GM10266 (cell line): ENCODE measurements at regions not wholly inside any gene's neighbourhood (a gene's known extent, or its start where the extent isn't known, plus 50 kb on each side); places are given as distances from the start of the nearest gene placed in this dataset.

Source experiments
- DNase-seq: peaks from one replicate; pipeline ENCODE4 v3.0.0; 2012; ENCODE audit errors: extremely low spot score
- TF ChIP-seq, protein P1 (sequence below): IDR thresholded peaks from 2 replicates; pipeline ENCODE4 v1.5.1; 2012; ENCODE audit warnings: mild to moderate bottlenecking, low read depth; ENCODE audit not compliant: control insufficient read depth, insufficient read depth; ENCODE audit errors: missing control alignments

DNA sequence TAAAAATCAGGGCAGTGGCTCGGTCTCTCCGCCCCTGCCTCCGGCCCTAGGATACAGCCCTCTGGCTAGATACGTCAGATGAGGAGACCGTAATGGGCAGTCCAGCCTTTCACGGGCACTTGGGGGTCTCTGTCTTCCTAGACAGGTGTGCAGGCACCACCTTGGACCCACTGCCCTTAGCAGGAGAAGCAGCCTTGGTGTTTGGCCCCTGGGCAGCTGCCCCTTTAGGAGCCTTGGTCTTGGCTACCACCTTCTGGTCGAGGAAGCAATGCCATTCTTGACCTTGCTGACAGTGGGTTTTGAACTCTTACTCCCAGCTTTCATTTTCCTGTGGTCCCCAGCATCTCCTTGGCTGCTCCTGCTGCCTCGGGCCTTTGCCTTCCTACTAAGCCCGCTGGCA is 149.7 kb upstream of the FRMD4B start:
- DNase-seq, result no peak
- TF ChIP-seq, protein P1, sequence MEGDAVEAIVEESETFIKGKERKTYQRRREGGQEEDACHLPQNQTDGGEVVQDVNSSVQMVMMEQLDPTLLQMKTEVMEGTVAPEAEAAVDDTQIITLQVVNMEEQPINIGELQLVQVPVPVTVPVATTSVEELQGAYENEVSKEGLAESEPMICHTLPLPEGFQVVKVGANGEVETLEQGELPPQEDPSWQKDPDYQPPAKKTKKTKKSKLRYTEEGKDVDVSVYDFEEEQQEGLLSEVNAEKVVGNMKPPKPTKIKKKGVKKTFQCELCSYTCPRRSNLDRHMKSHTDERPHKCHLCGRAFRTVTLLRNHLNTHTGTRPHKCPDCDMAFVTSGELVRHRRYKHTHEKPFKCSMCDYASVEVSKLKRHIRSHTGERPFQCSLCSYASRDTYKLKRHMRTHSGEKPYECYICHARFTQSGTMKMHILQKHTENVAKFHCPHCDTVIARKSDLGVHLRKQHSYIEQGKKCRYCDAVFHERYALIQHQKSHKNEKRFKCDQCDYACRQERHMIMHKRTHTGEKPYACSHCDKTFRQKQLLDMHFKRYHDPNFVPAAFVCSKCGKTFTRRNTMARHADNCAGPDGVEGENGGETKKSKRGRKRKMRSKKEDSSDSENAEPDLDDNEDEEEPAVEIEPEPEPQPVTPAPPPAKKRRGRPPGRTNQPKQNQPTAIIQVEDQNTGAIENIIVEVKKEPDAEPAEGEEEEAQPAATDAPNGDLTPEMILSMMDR, result no peak

GRCh38 chr3:69532547-69533224 is 146.8 kb upstream of the FRMD4B start:
- TF ChIP-seq, protein P1, result no peak
- no peak for DNase-seq

DNA sequence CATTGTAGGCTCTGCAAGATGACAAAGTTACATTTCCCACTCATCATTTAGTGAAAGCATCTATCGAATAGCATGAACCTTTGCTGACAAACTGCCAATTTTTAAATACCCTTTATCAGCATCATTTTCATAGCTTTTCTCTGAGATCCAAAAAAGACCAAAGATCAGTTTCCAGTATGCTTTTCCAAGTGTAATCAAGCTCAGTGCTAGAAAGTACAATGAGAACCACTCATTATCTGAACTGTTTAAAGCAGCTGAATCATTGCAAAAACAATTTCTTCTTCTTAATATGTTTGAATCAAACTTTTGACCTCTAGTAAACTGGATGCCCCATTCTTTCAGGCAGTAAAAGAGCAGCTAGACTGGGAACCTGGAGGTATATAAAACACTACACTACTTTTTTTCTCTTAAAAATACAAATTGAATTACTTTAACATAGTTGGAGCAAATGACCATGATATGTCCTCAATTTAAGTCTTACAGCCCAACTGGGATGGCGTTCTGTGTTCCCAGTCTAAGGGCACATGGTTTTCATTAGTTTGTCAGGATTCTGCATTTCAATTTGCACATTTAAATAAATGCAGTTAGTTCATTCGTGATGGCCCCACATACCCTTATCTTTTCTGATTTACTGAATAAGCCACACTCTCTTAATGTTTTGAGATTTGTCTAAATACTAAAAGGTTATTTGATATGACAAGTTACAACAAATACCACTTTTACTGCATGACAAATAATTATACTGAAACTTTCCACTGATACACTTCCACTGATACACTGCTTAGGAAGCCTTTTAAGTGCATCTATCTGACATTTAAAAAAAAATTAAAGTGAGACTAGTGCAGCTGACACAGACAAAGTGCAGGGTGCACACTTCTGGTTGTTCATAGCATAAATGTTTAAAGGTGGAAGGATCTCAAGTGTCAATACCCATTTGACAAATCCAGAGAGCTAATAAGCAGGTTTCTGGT is 146.0 kb upstream of the FRMD4B start:
- no peak for DNase-seq
- TF ChIP-seq, protein P1, result no peak

DNA sequence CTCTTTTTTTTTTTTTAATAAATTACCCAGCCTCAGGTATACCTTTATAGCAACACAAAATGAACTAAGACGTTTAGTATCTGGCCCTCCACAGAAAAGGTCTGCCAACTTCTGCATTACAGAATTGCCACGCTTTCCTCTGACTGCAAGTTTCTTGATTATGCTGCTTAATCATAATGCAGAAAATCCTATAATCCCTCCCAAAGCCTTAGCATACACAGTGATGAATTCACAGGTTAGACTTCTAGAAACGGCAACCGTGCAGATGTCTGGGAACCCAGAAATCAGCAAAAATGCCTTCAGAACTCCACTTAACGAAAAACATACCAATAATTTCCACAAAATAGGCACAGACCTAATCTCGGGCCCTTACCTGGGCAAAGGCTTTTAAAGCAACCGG is 144.7 kb upstream of the FRMD4B start:
- no peak for DNase-seq
- TF ChIP-seq, protein P1, result no peak

- TF ChIP-seq, protein P1, result no peak
- no peak for DNase-seq
Observed at GRCh38 chr3:69527498-69527897, 141.6 kb upstream of the FRMD4B start.

- TF ChIP-seq, protein P1, result no peak
- no peak for DNase-seq
Observed at GRCh38 chr3:69524816-69525215, 138.9 kb upstream of the FRMD4B start.

GRCh38 chr3:69521286-69521685 is 135.4 kb upstream of the FRMD4B start:
- TF ChIP-seq, protein P1, result no peak
- DNase-seq, result no peak
